ENCODE measurements at regions not wholly inside any gene's neighbourhood (a gene's known extent, or its start where the extent isn't known, plus 50 kb on each side); places are given as distances from the start of the nearest gene placed in this dataset.

DNA sequence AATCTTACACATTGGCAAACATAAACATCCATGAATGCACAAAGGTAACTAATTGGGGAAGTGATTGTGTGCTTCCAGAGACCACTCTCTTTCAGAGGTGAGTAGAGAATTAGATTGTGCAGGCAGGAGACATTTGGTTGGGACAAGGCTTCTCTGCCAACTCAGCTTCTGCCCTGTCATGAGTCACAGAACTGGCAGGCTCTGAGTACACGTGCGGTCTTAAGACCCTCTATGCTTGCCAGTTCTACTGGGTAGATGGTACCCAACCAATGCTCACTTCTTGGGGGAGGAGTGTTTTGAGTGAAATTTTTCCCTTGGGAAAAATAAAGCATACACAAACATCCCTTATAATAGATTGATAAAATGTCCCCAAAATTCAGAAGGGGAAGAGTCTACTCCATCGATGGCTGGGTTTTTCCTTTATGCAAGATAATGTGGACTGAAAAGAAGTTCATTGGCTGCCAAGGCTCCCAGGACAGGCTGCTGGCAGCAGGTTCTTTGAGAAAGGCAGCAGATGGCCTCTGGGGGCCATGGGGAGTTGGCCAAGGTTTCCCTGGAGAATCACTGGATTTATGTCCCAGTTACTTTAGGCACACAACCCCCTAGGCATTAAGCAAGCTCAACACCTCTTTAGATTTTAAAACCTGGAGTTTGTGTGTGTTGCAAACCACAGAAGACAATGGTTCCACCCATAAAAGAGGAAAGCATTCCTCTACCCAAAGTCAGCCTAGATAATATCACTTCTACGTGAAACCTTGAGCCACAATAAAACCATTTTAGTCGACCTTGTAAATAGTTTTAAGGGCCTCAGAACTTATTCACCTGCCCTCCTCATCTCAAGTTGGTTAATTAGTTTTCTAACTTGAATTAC lies 417.0 kb downstream of the TXNL1 start:
- TF ChIP-seq POLR2A (IDR thresholded peaks at IDR 0.05; ENCODE audit: low read depth) = no peak
- TF ChIP-seq POLR2AphosphoS5 (IDR thresholded peaks at IDR 0.05) = no peak
- TF ChIP-seq, protein P1, sequence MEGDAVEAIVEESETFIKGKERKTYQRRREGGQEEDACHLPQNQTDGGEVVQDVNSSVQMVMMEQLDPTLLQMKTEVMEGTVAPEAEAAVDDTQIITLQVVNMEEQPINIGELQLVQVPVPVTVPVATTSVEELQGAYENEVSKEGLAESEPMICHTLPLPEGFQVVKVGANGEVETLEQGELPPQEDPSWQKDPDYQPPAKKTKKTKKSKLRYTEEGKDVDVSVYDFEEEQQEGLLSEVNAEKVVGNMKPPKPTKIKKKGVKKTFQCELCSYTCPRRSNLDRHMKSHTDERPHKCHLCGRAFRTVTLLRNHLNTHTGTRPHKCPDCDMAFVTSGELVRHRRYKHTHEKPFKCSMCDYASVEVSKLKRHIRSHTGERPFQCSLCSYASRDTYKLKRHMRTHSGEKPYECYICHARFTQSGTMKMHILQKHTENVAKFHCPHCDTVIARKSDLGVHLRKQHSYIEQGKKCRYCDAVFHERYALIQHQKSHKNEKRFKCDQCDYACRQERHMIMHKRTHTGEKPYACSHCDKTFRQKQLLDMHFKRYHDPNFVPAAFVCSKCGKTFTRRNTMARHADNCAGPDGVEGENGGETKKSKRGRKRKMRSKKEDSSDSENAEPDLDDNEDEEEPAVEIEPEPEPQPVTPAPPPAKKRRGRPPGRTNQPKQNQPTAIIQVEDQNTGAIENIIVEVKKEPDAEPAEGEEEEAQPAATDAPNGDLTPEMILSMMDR (IDR thresholded peaks at IDR 0.05) = no peak
